GM12878 (cell line): ENCODE measurements at regions not wholly inside any gene's neighbourhood (a gene's known extent, or its start where the extent isn't known, plus 50 kb on each side); places are given as distances from the start of the nearest gene placed in this dataset.

Experiments
- ATAC-seq: fragments of 200-7000 bp; cut with Tn5 transposase; 3 replicates; pipeline ENCODE4 v1.9.1; 2020; ENCODE audit warnings: mild to moderate bottlenecking, moderate library complexity
- BruUV-seq: library from RNA; stranded (reverse); fragments of 400-500 nt; replicated peaks from 2 replicates; lab custom pipeline; 2021; lab: Mats Ljungman, UMichigan
- CTCF ChIA-PET: fragments of 300-600 bp; sonication (Branson Sonifier 250); formaldehyde crosslinking; extraction: SDS; loops from one replicate; lab custom pipeline; 2021; ENCODE audit warnings: inconsistent platforms; lab: Yijun Ruan, JAX
- POLR2A ChIA-PET: fragments of 350-600 bp; formaldehyde crosslinking; extraction: SDS; loops from one replicate; lab custom pipeline; 2021; ENCODE audit warnings: inconsistent platforms; lab: Charles Lee
- RAD21 ChIA-PET: fragments of 300-600 bp; sonication (Branson Sonifier 250); formaldehyde crosslinking; loops from one replicate; lab custom pipeline; 2023; ENCODE audit warnings: antibody characterized with exemption; ENCODE audit not compliant: unreplicated experiment; lab: Charles Lee
- SMC1A ChIA-PET: fragments of 300-600 bp; sonication (Branson Sonifier 250); formaldehyde crosslinking; loops from one replicate; lab custom pipeline; 2023; ENCODE audit not compliant: unreplicated experiment, uncharacterized antibody; lab: Charles Lee
- DNase-seq: peaks from one replicate; pipeline ENCODE4 v3.0.0-alpha.2; 2011; ENCODE audit warnings: low read depth, low spot score
- FAIRE-seq: peaks from 3 replicates; lab custom pipeline; 2011; peaks lifted over from hg19 to GRCh38; lab: Jason Lieb, UNC
- H2AFZ ChIP-seq: 2 replicates; pipeline ENCODE4 v1.6.0; 2011; ENCODE audit warnings: low read depth, low read length, control low read depth; ENCODE audit not compliant: control insufficient read depth
- H3K27ac ChIP-seq: 2 replicates; pipeline ENCODE4 v1.5.1; 2011; ENCODE audit warnings: control low read depth; ENCODE audit not compliant: control insufficient read depth, insufficient read depth
- H3K27me3 ChIP-seq, 2 experiments: replicated peaks in 1 of 2; 2 replicates each; pipeline versions ENCODE4 v1.6.0 to v1.6.1; 2011; ENCODE audit warnings: low read length in 1 of 2; ENCODE audit not compliant: control insufficient read depth in 2 of 2, insufficient read depth in 2 of 2
- H3K36me3 ChIP-seq, 2 experiments: 2 replicates each; pipeline ENCODE4 v1.5.1; 2011; ENCODE audit warnings: low read length in 1 of 2; ENCODE audit not compliant: control insufficient read depth in 2 of 2, insufficient read depth in 2 of 2
- H3K4me1 ChIP-seq: 2 replicates; pipeline ENCODE4 v1.6.1; 2011; ENCODE audit warnings: mild to moderate bottlenecking, low read length, moderate library complexity, mixed read lengths; ENCODE audit not compliant: control insufficient read depth, insufficient read depth
- H3K4me2 ChIP-seq: 2 replicates; pipeline ENCODE4 v1.6.0; 2011; ENCODE audit warnings: control low read depth; ENCODE audit not compliant: control insufficient read depth, insufficient read depth
- H3K4me3 ChIP-seq: fragments of 200-600 bp; sonication (generic); 2 replicates; pipeline ENCODE4 v1.5.1; 2016
- H3K79me2 ChIP-seq: 2 replicates; pipeline ENCODE4 v1.6.0; 2011; ENCODE audit warnings: low read length; ENCODE audit not compliant: control insufficient read depth, insufficient read depth
- H3K9ac ChIP-seq: 2 replicates; pipeline ENCODE4 v1.8.0; 2011; ENCODE audit warnings: low read length, control low read depth, mixed read lengths; ENCODE audit not compliant: control insufficient read depth, insufficient read depth
- H3K9me3 ChIP-seq: replicated peaks from 3 replicates; pipeline ENCODE4 v1.5.1; 2011; ENCODE audit warnings: mild to moderate bottlenecking, low read length; ENCODE audit not compliant: control insufficient read depth, insufficient read depth
- H4K20me1 ChIP-seq: 2 replicates; pipeline ENCODE4 v1.6.0; 2011; ENCODE audit not compliant: control insufficient read depth, insufficient read depth
- CBX5 ChIP-seq: sonication (generic); IDR thresholded peaks from 2 replicates; pipeline ENCODE4 v1.6.1; 2016; ENCODE audit warnings: low read depth, moderate library complexity, mild to moderate bottlenecking, inconsistent platforms
- EGR1 ChIP-seq, 2 experiments: IDR thresholded peaks; 1 replicate in 1 of 2; 2 replicates in 1 of 2; pipeline ENCODE4 v1.6.1; 2011 to 2012; ENCODE audit warnings: low read depth in 2 of 2, low read length in 2 of 2, borderline replicate concordance in 1 of 2, mild to moderate bottlenecking in 1 of 2, moderate library complexity in 1 of 2
- ESRRA ChIP-seq: IDR thresholded peaks from 2 replicates; pipeline ENCODE4 v1.6.1; 2012; ENCODE audit warnings: mild to moderate bottlenecking, low read length, improper control_type of control experiment
- FOS ChIP-seq: IDR thresholded peaks from 3 replicates; pipeline ENCODE4 v1.6.1; 2011; ENCODE audit warnings: borderline replicate concordance; ENCODE audit not compliant: insufficient read length; ENCODE audit errors: extremely low read depth
- FOXM1 ChIP-seq: IDR thresholded peaks from 2 replicates; pipeline ENCODE4 v1.6.1; 2012; ENCODE audit warnings: low read depth, mild to moderate bottlenecking, inconsistent platforms, low read length, moderate library complexity
- HSF1 ChIP-seq: fragments of 150-350 bp; IDR thresholded peaks from 2 replicates; pipeline ENCODE4 v1.6.1; 2014; ENCODE audit warnings: mild to moderate bottlenecking, low read depth, low read length
- MEF2A ChIP-seq: IDR thresholded peaks from 2 replicates; pipeline ENCODE4 v1.6.1; 2011; ENCODE audit warnings: low read depth, mild to moderate bottlenecking, low read length, moderate library complexity; ENCODE audit not compliant: insufficient read depth
- MEF2B ChIP-seq: fragments of 450-650 bp; IDR thresholded peaks from 2 replicates; pipeline ENCODE4 v1.6.1; 2018; ENCODE audit warnings: mild to moderate bottlenecking, moderate library complexity; ENCODE audit not compliant: partially characterized antibody, poor library complexity, severe bottlenecking
- POLR2A ChIP-seq: IDR thresholded peaks from 2 replicates; pipeline ENCODE4 v1.6.1; 2011; ENCODE audit warnings: low read depth, mild to moderate bottlenecking, low read length
- POLR2AphosphoS2 ChIP-seq: IDR thresholded peaks from 2 replicates; pipeline ENCODE4 v1.6.1; 2011; ENCODE audit warnings: low read depth, mild to moderate bottlenecking, low read length, improper control_type of control experiment, moderate library complexity
- PRDM15 ChIP-seq: fragments of 450-650 bp; formaldehyde crosslinking; IDR thresholded peaks from 2 replicates; pipeline ENCODE4 v1.4.0; 2020; ENCODE audit warnings: mild to moderate bottlenecking, moderate library complexity
- RFX5 ChIP-seq: IDR thresholded peaks from 2 replicates; pipeline ENCODE4 v1.6.1; 2011; ENCODE audit warnings: low read depth, low read length, improper control_type of control experiment
- RUNX3 ChIP-seq: IDR thresholded peaks from 2 replicates; pipeline ENCODE4 v1.6.1; 2012; ENCODE audit warnings: low read length, inconsistent platforms
- SMAD5 ChIP-seq: IDR thresholded peaks from 2 replicates; pipeline ENCODE4 v1.6.1; 2016; ENCODE audit warnings: antibody characterized with exemption, low read depth
- SREBF1 ChIP-seq: IDR thresholded peaks from 2 replicates; pipeline ENCODE4 v1.6.1; 2012; ENCODE audit warnings: mild to moderate bottlenecking, low read length
- SRF ChIP-seq, 2 experiments: IDR thresholded peaks; 2 replicates each; pipeline ENCODE4 v1.6.1; 2011; ENCODE audit warnings: low read depth in 2 of 2, low read length in 2 of 2, mild to moderate bottlenecking in 1 of 2, moderate library complexity in 1 of 2
- ZBTB11 ChIP-seq: fragments of 450-650 bp; formaldehyde crosslinking; IDR thresholded peaks from 2 replicates; pipeline ENCODE4 v1.5.0; 2022; ENCODE audit warnings: mild to moderate bottlenecking, missing genetic modification characterization
- ZSCAN29 ChIP-seq: fragments of 450-650 bp; IDR thresholded peaks from 2 replicates; pipeline ENCODE4 v1.6.1; 2017; ENCODE audit warnings: mild to moderate bottlenecking, moderate library complexity
- WGBS: methylation state at CpG from one replicate; pipeline ENCODE4 v1.1.6; 2016; ENCODE audit warnings: low lambda C conversion rate; ENCODE audit not compliant: insufficient replicate concordance, insufficient coverage; ENCODE audit errors: missing lambda C conversion rate; 5-methylcytosine and 5-hydroxymethylcytosine counted together
- in situ Hi-C: fragments of 300-500 bp; cut with MboI; formaldehyde crosslinking; loops from 9 replicates; pipeline ENCODE4 v1.14.3; 2018; ENCODE audit warnings: mixed read lengths
- intact Hi-C: fragments of 100-400 bp; cut with micrococcal nuclease; formaldehyde crosslinking; loops from one replicate; pipeline ENCODE4 v1.14.2; 2022; ENCODE audit not compliant: unreplicated experiment

GRCh38 chr13:73792796-73793195, 341.4 kb downstream of the KLF12 start:
- ChIA-PET CTCF (no interaction called here), POLR2A (no interaction called here), SMC1A (interaction anchor here (0.6 kb wide), 1 partner anchor 585 kb away, joined by 3 read pairs; no protein-coding TSS in a partner anchor), RAD21 (no interaction called here)
- WGBS: 88% methylated on average over 5 of the region's 5 CpGs
- no peaks in the 10 kb centered on the region for H3K4me1 ChIP-seq
- no peak overlapping the region for H3K9ac ChIP-seq
- no peaks in the 10 kb centered on the region for H3K27me3 ChIP-seq
- H3K79me2 ChIP-seq: no peaks in the 10 kb centered on the region
- in situ Hi-C loops (no loop called here), intact Hi-C loops (no loop called here)
- no peak overlapping the region for H3K27ac ChIP-seq
- no peak for ATAC-seq
- no peaks in the 10 kb centered on the region for H3K9me3 ChIP-seq
- no peak overlapping the region for H3K4me3 ChIP-seq
- H4K20me1 ChIP-seq: no peaks in the 10 kb centered on the region
- H2AFZ ChIP-seq: no peak overlapping the region
- no TSS peak for BruUV-seq
- no peak for TF ChIP-seq RUNX3
- no peak for TF ChIP-seq SMAD5
- no peak for TF ChIP-seq PRDM15 (CRISPR knock-in tag)
- TF ChIP-seq SREBF1: no peak
- TF ChIP-seq FOXM1: no peak
- no peak for TF ChIP-seq FOS
- no peak for TF ChIP-seq MEF2A
- no peak for TF ChIP-seq SRF (IDR thresholded peaks at IDR 0.05; ENCODE audit: low read depth in 2 of 2, low read length in 2 of 2)
- no peak for TF ChIP-seq ZBTB11 (CRISPR knock-in tag)
- TF ChIP-seq CBX5: no peak
- TF ChIP-seq POLR2A: no peak
- no peak for TF ChIP-seq POLR2AphosphoS2
- TF ChIP-seq RFX5: no peak
- TF ChIP-seq EGR1 (IDR thresholded peaks at IDR 0.05; ENCODE audit: borderline replicate concordance in 1 of 2, low read depth in 2 of 2, low read length in 2 of 2): no peak
- TF ChIP-seq MEF2B: no peak
- no peak for TF ChIP-seq ESRRA
- TF ChIP-seq ZSCAN29: no peak
- no peak for TF ChIP-seq HSF1
- FAIRE-seq: no peak
- H3K4me2 ChIP-seq: no peak overlapping the region
- no peak for DNase-seq
- no peaks in the 10 kb centered on the region for H3K36me3 ChIP-seq
